Forelimb muscle (tissue), 1 donor: ENCODE measurements at regions not wholly inside any gene's neighbourhood (a gene's known extent, or its start where the extent isn't known, plus 50 kb on each side); places are given as distances from the start of the nearest gene placed in this dataset.

Source experiments
- DNase-seq: peaks from one replicate; pipeline ENCODE4 v3.0.0-alpha.2; 2013; ENCODE audit warnings: low read depth

GRCh38 chr1:209012443-209013196 lies 570.9 kb upstream of the CAMK1G start:
- no peak for DNase-seq

- no peak for DNase-seq
These were observed 568.4 kb upstream of the CAMK1G start for GRCh38 chr1:209015092-209015491.

- no peak for DNase-seq
These were observed 561.9 kb upstream of the CAMK1G start for GRCh38 chr1:209021622-209022021.

GRCh38 chr1:209023790-209024189 lies 559.7 kb upstream of the CAMK1G start:
- no peak for DNase-seq

- no peak for DNase-seq
These were observed 553.8 kb upstream of the CAMK1G start for GRCh38 chr1:209029737-209030136.

- DNase-seq: no peak
These were observed 552.9 kb upstream of the CAMK1G start for GRCh38 chr1:209030454-209031167.

GRCh38 chr1:209037064-209037463 lies 546.5 kb upstream of the CAMK1G start:
- DNase-seq: no peak

GRCh38 chr1:209038316-209038715 lies 545.2 kb upstream of the CAMK1G start:
- DNase-seq: no peak

GRCh38 chr1:209038735-209039134 lies 544.8 kb upstream of the CAMK1G start:
- no peak for DNase-seq

- DNase-seq: no peak
These were observed 543.2 kb upstream of the CAMK1G start for GRCh38 chr1:209040351-209040750.

- DNase-seq: no peak
These were observed 541.6 kb upstream of the CAMK1G start for GRCh38 chr1:209041927-209042326.

GRCh38 chr1:209042413-209042812 lies 541.1 kb upstream of the CAMK1G start:
- no peak for DNase-seq

- DNase-seq: no peak
These were observed 538.0 kb upstream of the CAMK1G start for GRCh38 chr1:209045331-209046057.

- no peak for DNase-seq
These were observed 537.5 kb upstream of the CAMK1G start for GRCh38 chr1:209046058-209046417.

GRCh38 chr1:209046935-209047334 lies 536.6 kb upstream of the CAMK1G start:
- no peak for DNase-seq

- no peak for DNase-seq
These were observed 534.4 kb upstream of the CAMK1G start for GRCh38 chr1:209048941-209049669.

- no peak for DNase-seq
These were observed 531.9 kb upstream of the CAMK1G start for GRCh38 chr1:209051570-209051969.

- no peak for DNase-seq
These were observed 529.9 kb upstream of the CAMK1G start for GRCh38 chr1:209053587-209053986.

- no peak for DNase-seq
These were observed 526.4 kb upstream of the CAMK1G start for GRCh38 chr1:209057083-209057482.

GRCh38 chr1:209057901-209058300 lies 525.6 kb upstream of the CAMK1G start:
- no peak for DNase-seq

- DNase-seq: no peak
These were observed 524.1 kb upstream of the CAMK1G start for GRCh38 chr1:209059376-209059775.

GRCh38 chr1:209059981-209060380 lies 523.5 kb upstream of the CAMK1G start:
- no peak for DNase-seq
